ENCODE measurements at regions not wholly inside any gene's neighbourhood (a gene's known extent, or its start where the extent isn't known, plus 50 kb on each side); places are given as distances from the start of the nearest gene placed in this dataset.
"Not testable (repeated sequence)": the region's sequence is repeated elsewhere in the genome, so short reads cannot be mapped to it uniquely, and the experiment has no call there.

DNA sequence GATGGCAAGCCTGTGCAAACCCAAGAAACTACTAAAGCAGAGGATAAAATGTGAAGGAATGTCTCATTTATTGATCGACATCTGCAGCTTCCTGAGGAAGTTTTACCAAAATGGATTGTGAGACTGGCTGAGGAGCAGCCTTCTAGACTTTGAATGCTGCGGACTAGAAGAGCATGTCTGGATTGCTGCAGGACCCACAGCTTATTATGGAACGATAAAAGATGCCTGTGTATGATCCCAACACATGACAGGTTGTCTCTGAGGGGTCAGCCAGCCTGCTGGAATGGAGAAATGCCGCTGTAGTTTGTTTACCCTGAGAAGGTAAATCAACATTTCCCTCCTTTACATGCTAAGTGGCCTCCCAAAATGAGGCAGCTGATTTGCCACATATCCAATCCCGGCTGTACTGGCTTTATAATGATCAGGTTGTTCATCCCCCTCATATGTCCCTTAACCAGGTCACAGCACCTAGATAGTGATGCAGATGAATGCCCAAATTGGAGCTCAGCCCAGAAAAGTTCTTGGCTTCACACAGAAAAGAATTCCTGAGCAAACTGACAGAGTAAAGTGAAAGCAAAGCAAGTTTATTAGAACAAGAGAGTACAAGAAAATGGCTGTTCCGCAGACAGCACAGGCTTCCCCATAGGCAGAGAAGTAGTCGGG is 63.9 kb downstream of the IL12A start:
- Histone ChIP-seq H3K9me3 (no peaks in the 10 kb centered on the region), H3K4me1 (peaks cover 0 to 26% (median 15%) of the 10 kb centered on the region in 4 donors), H3K27me3 (no peaks in the 10 kb centered on the region), H3K4me3 (peak overlapping the region; percentile 14 to 28 (median 24)), H3K27ac (peak overlapping the region in 1 of 5 donors; percentile 37), H3K36me3 (no peaks in the 10 kb centered on the region)
- 39 to 62% (median 49%) methylated on average over 7 of the region's 7 CpGs for WGBS, 5 donors
- DNase-seq, result peak; percentile 26 to 35
- no peak for TF ChIP-seq POLR2A (IDR thresholded peaks at IDR 0.05)
- no peak for TF ChIP-seq CTCF (IDR thresholded peaks at IDR 0.05)
- TF ChIP-seq POLR2AphosphoS5 (IDR thresholded peaks at IDR 0.05), result no peak
- no peak for TF ChIP-seq EP300 (IDR thresholded peaks at IDR 0.05)
- intact Hi-C loops (cut with DNase I; ENCODE audit: low total_unique reads), result no loop called here

GRCh38 chr3:160053048-160053391 is 64.4 kb downstream of the IL12A start:
- 44 to 67% (median 48%) methylated on average over 4 of the region's 4 CpGs for WGBS, 5 donors
- peak overlapping the region in 1 of 5 donors; percentile 37 for H3K27ac ChIP-seq
- intact Hi-C loops (cut with DNase I; ENCODE audit: low total_unique reads), result no loop called here
- H3K4me1 ChIP-seq, result peaks cover 0 to 26% (median 15%) of the 10 kb centered on the region in 4 donors
- no peaks in the 10 kb centered on the region for H3K27me3 ChIP-seq
- H3K4me3 ChIP-seq, result peak overlapping the region; percentile 14 to 28 (median 24)
- no peak for TF ChIP-seq EP300 (IDR thresholded peaks at IDR 0.05)
- TF ChIP-seq POLR2A (IDR thresholded peaks at IDR 0.05), result no peak
- no peak for TF ChIP-seq POLR2AphosphoS5 (IDR thresholded peaks at IDR 0.05)
- TF ChIP-seq CTCF (IDR thresholded peaks at IDR 0.05), result no peak
- no peaks in the 10 kb centered on the region for H3K36me3 ChIP-seq
- H3K9me3 ChIP-seq, result no peaks in the 10 kb centered on the region
- DNase-seq, result no peak

DNA sequence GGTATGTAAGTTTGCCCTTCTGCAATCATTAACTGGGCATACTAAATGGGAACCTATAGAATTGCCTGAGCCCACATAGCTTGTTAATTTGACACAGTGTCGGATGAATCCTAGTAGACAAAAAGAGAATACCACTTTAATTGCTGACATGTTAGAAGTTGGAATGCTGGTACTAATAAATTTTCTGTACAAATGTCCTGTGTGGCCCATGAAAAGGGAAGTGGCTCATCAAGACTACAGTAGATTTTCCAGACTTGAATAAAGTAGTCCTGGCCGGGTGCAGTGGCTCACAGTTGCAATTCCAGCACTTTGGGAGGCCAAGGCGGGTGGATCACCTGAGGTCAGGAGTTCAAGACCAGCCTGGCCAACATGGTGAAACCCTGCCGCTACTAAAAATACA is 66.2 kb downstream of the IL12A start:
- 85 to 96% (median 88%) methylated on average over 4 of the region's 4 CpGs for WGBS, 5 donors
- peaks cover 0 to 14% (median 6%) of the 10 kb centered on the region in 4 donors for H3K4me1 ChIP-seq
- H3K36me3 ChIP-seq; H3K27ac ChIP-seq; H3K9me3 ChIP-seq; intact Hi-C loops (cut with DNase I; ENCODE audit: low total_unique reads); DNase-seq; H3K27me3 ChIP-seq; H3K4me3 ChIP-seq: not testable (repeated sequence)

DNA sequence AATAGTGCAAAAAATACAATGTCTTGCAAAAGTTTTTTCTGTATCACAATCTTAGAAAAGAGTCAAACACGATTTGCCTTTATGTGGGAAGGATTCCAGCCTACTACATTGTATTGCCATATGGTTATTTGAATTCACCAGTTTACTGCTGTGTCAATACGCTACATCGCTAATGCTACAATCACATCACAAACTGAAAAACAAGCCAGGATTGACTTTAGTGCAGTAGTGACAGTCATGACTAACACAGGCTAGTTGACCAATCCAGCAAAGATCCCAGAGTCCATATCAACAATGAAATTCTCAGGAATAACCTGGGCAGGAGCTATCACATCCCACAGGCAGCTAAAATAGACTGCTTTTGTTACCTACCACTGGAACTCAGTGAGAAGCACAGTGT is 67.0 kb downstream of the IL12A start:
- 56 to 81% (median 76%) methylated on average over 3 of the region's 3 CpGs for WGBS, 5 donors
- TF ChIP-seq POLR2AphosphoS5 (IDR thresholded peaks at IDR 0.05) (no peak), POLR2A (IDR thresholded peaks at IDR 0.05) (no peak), CTCF (IDR thresholded peaks at IDR 0.05) (no peak), EP300 (IDR thresholded peaks at IDR 0.05) (no peak)
- Histone ChIP-seq H3K27me3 (no peaks in the 10 kb centered on the region), H3K9me3 (no peaks in the 10 kb centered on the region), H3K27ac (no peak overlapping the region), H3K36me3 (no peaks in the 10 kb centered on the region), H3K4me1 (peaks cover 0 to 12% (median 5%) of the 10 kb centered on the region in 4 donors), H3K4me3 (no peak overlapping the region)
- intact Hi-C loops (cut with DNase I; ENCODE audit: low total_unique reads), result no loop called here
- no peak for DNase-seq

DNA sequence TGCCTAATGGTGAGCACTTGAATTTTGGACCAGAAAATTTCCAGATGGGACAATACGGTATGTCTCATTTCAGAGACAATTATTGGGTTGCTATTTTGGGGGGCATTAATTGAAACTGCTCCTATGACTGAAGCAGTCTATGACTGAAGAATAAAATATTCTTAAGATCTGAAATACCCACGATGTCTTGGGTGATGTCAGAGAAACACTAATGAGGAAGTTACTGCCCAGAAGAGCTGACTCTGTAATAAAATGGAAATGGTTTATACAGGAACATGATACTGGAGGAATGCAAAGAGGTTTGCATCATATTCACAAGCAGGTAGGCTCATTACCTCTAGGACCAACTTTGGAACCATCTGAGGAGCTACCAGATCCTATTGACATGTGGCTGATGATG is 68.7 kb downstream of the IL12A start:
- Histone ChIP-seq H3K36me3 (no peaks in the 10 kb centered on the region), H3K9me3 (no peaks in the 10 kb centered on the region), H3K4me3 (no peak overlapping the region), H3K4me1 (peaks cover 0 to 8% (median 3%) of the 10 kb centered on the region in 4 donors), H3K27ac (no peak overlapping the region), H3K27me3 (no peaks in the 10 kb centered on the region)
- no peak for DNase-seq
- 63 to 86% (median 79%) methylated on average over 2 of the region's 2 CpGs for WGBS, 5 donors
- intact Hi-C loops (cut with DNase I; ENCODE audit: low total_unique reads), result no loop called here
- TF ChIP-seq CTCF (IDR thresholded peaks at IDR 0.05) (no peak), POLR2A (IDR thresholded peaks at IDR 0.05) (no peak), EP300 (IDR thresholded peaks at IDR 0.05) (no peak), POLR2AphosphoS5 (IDR thresholded peaks at IDR 0.05) (no peak)

All from stomach (tissue), 8 donors.